Keratinocyte (primary cell): ENCODE measurements at regions not wholly inside any gene's neighbourhood (a gene's known extent, or its start where the extent isn't known, plus 50 kb on each side); places are given as distances from the start of the nearest gene placed in this dataset.

Experiments used
- DNase-seq: peaks from one replicate; pipeline ENCODE4 v3.0.0-alpha.2; 2011; ENCODE audit warnings: low read depth, missing footprints, low spot score
- FAIRE-seq: peaks from 2 replicates; lab custom pipeline; 2011; peaks lifted over from hg19 to GRCh38; lab: Jason Lieb, UNC
- H2AFZ ChIP-seq: 2 replicates; pipeline ENCODE4 v1.6.0; 2012; ENCODE audit warnings: low read length, control low read depth, inconsistent platforms; ENCODE audit not compliant: control insufficient read depth
- H3K27ac ChIP-seq: 2 replicates; pipeline ENCODE4 v1.5.1; 2011; ENCODE audit warnings: low read length; ENCODE audit not compliant: control insufficient read depth, insufficient read depth
- H3K27me3 ChIP-seq: 3 replicates; pipeline ENCODE4 v1.6.0; 2011; ENCODE audit warnings: low read length; ENCODE audit not compliant: control insufficient read depth, insufficient read depth; ENCODE audit errors: extremely low read depth
- H3K36me3 ChIP-seq, 2 experiments: 2 replicates in 1 of 2; 3 replicates in 1 of 2; pipeline ENCODE4 v1.5.1; 2011; ENCODE audit warnings: low read length in 2 of 2, mild to moderate bottlenecking in 1 of 2; ENCODE audit not compliant: control insufficient read depth in 2 of 2, insufficient read depth in 2 of 2; ENCODE audit errors: extremely low read depth in 1 of 2
- H3K4me1 ChIP-seq: 3 replicates; pipeline ENCODE4 v1.5.1; 2011; ENCODE audit warnings: low read length; ENCODE audit not compliant: control insufficient read depth, insufficient read depth; ENCODE audit errors: extremely low read depth
- H3K4me2 ChIP-seq: 3 replicates; pipeline ENCODE4 v1.6.0; 2011; ENCODE audit warnings: low read depth, low read length; ENCODE audit not compliant: control insufficient read depth, insufficient read depth; ENCODE audit errors: extremely low read depth
- H3K4me3 ChIP-seq, 3 experiments: fragments of 200-600 bp in 1 of 3; sonication (generic) in 1 of 3; 2 replicates in 2 of 3; 3 replicates in 1 of 3; pipeline ENCODE4 v1.5.1; 2011 to 2016; ENCODE audit warnings: low read length in 3 of 3, mild to moderate bottlenecking in 3 of 3, control low read depth in 2 of 3, inconsistent platforms in 1 of 3, low read depth in 1 of 3, mixed read lengths in 1 of 3, mixed run types in 1 of 3, moderate library complexity in 1 of 3; ENCODE audit not compliant: control insufficient read depth in 2 of 3, insufficient read depth in 2 of 3; ENCODE audit errors: extremely low read depth in 1 of 3
- H3K79me2 ChIP-seq: 2 replicates; pipeline ENCODE4 v1.6.0; 2012; ENCODE audit warnings: low read length; ENCODE audit not compliant: control insufficient read depth, insufficient read depth
- H3K9ac ChIP-seq: 3 replicates; pipeline ENCODE4 v1.6.0; 2011; ENCODE audit warnings: low read length; ENCODE audit not compliant: control insufficient read depth, insufficient read depth; ENCODE audit errors: extremely low read depth
- H3K9me1 ChIP-seq: 3 replicates; pipeline ENCODE4 v1.6.0; 2011; ENCODE audit warnings: low read length; ENCODE audit not compliant: control insufficient read depth, insufficient read depth; ENCODE audit errors: extremely low read depth
- H3K9me3 ChIP-seq: 2 replicates; pipeline ENCODE4 v1.5.1; 2012; ENCODE audit warnings: low read depth, low read length; ENCODE audit not compliant: control insufficient read depth
- H4K20me1 ChIP-seq: 3 replicates; pipeline ENCODE4 v1.6.0; 2011; ENCODE audit warnings: low read length; ENCODE audit not compliant: control insufficient read depth, insufficient read depth; ENCODE audit errors: extremely low read depth
- EZH2 ChIP-seq: IDR thresholded peaks from one replicate; pipeline ENCODE4 v1.6.1; 2012; ENCODE audit warnings: inconsistent platforms, mild to moderate bottlenecking, low read length, moderate library complexity
- dilution Hi-C: fragments of 300-500 bp; cut with MboI; formaldehyde crosslinking; loops from one replicate; pipeline ENCODE4 v1.7.0; 2020; ENCODE audit warnings: low sequenced_read_pairs; ENCODE audit not compliant: extremely low pct_ligation_motif_present
- TF ChIP-seq, protein P1 (sequence below), 3 experiments: IDR thresholded peaks in 1 of 3; conservative IDR thresholded peaks in 1 of 3; optimal IDR thresholded peaks in 1 of 3; 2 replicates in 2 of 3; 3 replicates in 1 of 3; pipeline versions ENCODE3 to v1.5.1; 2011; ENCODE audit warnings: low read length in 3 of 3, mild to moderate bottlenecking in 3 of 3, moderate library complexity in 2 of 3, control low read depth in 1 of 3, inconsistent platforms in 1 of 3; ENCODE audit not compliant: insufficient read depth in 2 of 3; ENCODE audit errors: extremely low read depth in 1 of 3

DNA sequence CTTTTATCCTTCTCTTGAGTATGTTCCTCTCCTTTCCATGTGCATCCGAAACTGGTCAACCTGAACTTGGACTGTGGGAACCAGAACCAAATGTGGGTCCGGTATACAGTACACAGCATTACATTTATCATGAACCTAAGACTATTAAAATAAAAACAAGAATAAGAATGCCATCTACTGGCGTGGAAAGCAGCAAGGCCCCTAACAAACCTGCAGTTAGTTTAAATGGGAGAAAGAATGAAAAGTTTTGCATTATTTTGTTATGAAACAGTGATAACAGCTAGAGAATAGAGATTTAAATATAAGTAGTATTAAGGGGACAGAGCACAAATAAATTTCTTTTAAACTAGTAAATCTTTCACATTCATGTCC lies 159.5 kb downstream of the RBM26 start:
- FAIRE-seq (no peak), DNase-seq (no peak)
- TF ChIP-seq, protein P1, sequence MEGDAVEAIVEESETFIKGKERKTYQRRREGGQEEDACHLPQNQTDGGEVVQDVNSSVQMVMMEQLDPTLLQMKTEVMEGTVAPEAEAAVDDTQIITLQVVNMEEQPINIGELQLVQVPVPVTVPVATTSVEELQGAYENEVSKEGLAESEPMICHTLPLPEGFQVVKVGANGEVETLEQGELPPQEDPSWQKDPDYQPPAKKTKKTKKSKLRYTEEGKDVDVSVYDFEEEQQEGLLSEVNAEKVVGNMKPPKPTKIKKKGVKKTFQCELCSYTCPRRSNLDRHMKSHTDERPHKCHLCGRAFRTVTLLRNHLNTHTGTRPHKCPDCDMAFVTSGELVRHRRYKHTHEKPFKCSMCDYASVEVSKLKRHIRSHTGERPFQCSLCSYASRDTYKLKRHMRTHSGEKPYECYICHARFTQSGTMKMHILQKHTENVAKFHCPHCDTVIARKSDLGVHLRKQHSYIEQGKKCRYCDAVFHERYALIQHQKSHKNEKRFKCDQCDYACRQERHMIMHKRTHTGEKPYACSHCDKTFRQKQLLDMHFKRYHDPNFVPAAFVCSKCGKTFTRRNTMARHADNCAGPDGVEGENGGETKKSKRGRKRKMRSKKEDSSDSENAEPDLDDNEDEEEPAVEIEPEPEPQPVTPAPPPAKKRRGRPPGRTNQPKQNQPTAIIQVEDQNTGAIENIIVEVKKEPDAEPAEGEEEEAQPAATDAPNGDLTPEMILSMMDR (optimal IDR thresholded peaks at IDR 0.05 in 1 of 3, IDR thresholded peaks at IDR 0.05 in 1 of 3, conservative IDR thresholded peaks at IDR 0.05 in 1 of 3; ENCODE audit: extremely low read depth in 1 of 3, insufficient read depth in 2 of 3, low read length in 3 of 3): no peak
- no peak for TF ChIP-seq EZH2
- Histone ChIP-seq H3K9me3 (no peaks in the 10 kb centered on the region), H3K4me2 (no peak overlapping the region), H3K27ac (no peak overlapping the region), H3K27me3 (no peaks in the 10 kb centered on the region), H3K36me3 (no peaks in the 10 kb centered on the region), H2AFZ (no peak overlapping the region), H3K4me3 (no peak overlapping the region), H3K79me2 (no peaks in the 10 kb centered on the region), H3K4me1 (no peaks in the 10 kb centered on the region), H4K20me1 (no peaks in the 10 kb centered on the region), H3K9me1 (no peaks in the 10 kb centered on the region), H3K9ac (no peak overlapping the region)
- dilution Hi-C loops: no loop called here

DNA sequence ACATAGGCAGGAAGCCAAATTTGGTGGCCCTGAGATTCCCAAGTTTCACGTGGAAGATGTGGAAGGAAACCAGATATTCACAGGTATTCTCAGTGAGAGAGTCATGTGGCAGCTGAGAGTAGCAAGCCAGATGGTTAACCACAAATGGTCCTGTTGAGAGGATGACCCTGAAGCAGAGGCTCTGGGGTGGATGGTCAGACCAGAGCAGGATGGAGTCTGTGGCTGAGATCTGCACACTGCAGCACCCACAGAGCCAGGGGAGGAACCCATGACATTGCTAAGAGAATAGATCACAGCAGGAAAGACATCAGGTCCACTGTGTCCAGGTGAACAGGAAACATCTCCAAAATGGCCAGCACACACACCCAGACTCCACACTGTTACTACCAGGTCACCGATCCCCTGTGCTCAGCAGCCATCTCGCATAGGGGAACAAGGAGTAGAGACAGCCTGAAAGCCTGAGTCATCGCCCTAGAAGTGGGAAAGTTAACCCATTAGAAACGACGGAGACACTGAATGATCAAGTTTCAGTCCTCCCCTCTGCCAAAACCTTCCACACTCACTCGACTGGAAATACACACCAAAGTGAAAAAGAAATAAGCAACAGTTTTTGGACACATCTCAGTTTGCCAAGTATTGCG lies 160.0 kb downstream of the RBM26 start:
- no peaks in the 10 kb centered on the region for H3K27me3 ChIP-seq
- no peak overlapping the region for H3K9ac ChIP-seq
- H3K27ac ChIP-seq: no peak overlapping the region
- H3K4me1 ChIP-seq: no peaks in the 10 kb centered on the region
- H4K20me1 ChIP-seq: no peaks in the 10 kb centered on the region
- H3K79me2 ChIP-seq: no peaks in the 10 kb centered on the region
- TF ChIP-seq, protein P1 (optimal IDR thresholded peaks at IDR 0.05 in 1 of 3, IDR thresholded peaks at IDR 0.05 in 1 of 3, conservative IDR thresholded peaks at IDR 0.05 in 1 of 3; ENCODE audit: extremely low read depth in 1 of 3, insufficient read depth in 2 of 3, low read length in 3 of 3): no peak
- no peak for TF ChIP-seq EZH2
- H3K4me3 ChIP-seq: no peak overlapping the region
- H3K9me1 ChIP-seq: no peaks in the 10 kb centered on the region
- DNase-seq (no peak), FAIRE-seq (no peak)
- no peaks in the 10 kb centered on the region for H3K9me3 ChIP-seq
- dilution Hi-C loops: no loop called here
- H3K36me3 ChIP-seq: no peaks in the 10 kb centered on the region
- no peak overlapping the region for H2AFZ ChIP-seq
- H3K4me2 ChIP-seq: no peak overlapping the region
